ENCODE measurements at regions not wholly inside any gene's neighbourhood (a gene's known extent, or its start where the extent isn't known, plus 50 kb on each side); places are given as distances from the start of the nearest gene placed in this dataset.

GRCh38 chr6:169989594-169989993 lies 238.2 kb downstream of the ERMARD start:
- H3K9me3 ChIP-seq: no peaks in the 10 kb centered on the region
- TF ChIP-seq POLR2A (IDR thresholded peaks at IDR 0.05) (no peak), CTCF (IDR thresholded peaks at IDR 0.05) (no peak)
- no peak overlapping the region for H3K4me3 ChIP-seq
- H3K27me3 ChIP-seq: no peaks in the 10 kb centered on the region
- no peaks in the 10 kb centered on the region for H3K4me1 ChIP-seq
- intact Hi-C loops (cut with DNase I; ENCODE audit: low total_unique reads): no loop called here
- DNase-seq: no peak
- no peaks in the 10 kb centered on the region for H3K36me3 ChIP-seq
- H3K27ac ChIP-seq: no peak overlapping the region

- intact Hi-C loops (cut with DNase I; ENCODE audit: low total_unique reads): no loop called here
Observed at GRCh38 chr6:169988769-169989550, 237.5 kb downstream of the ERMARD start.

GRCh38 chr6:169986848-169987498 lies 235.6 kb downstream of the ERMARD start:
- Histone ChIP-seq H3K9me3 (no peaks in the 10 kb centered on the region), H3K4me3 (no peak overlapping the region), H3K27ac (no peak overlapping the region), H3K4me1 (no peaks in the 10 kb centered on the region), H3K27me3 (no peaks in the 10 kb centered on the region), H3K36me3 (no peaks in the 10 kb centered on the region)
- intact Hi-C loops (cut with DNase I; ENCODE audit: low total_unique reads): no loop called here
- TF ChIP-seq POLR2A (IDR thresholded peaks at IDR 0.05): no peak
- no peak for TF ChIP-seq CTCF (IDR thresholded peaks at IDR 0.05)
- no peak for DNase-seq

More at GRCh38 chr6:169988769-169989550, 237.5 kb downstream of the ERMARD start:
- Histone ChIP-seq H3K27ac (no peak overlapping the region), H3K36me3 (no peaks in the 10 kb centered on the region), H3K27me3 (no peaks in the 10 kb centered on the region), H3K4me3 (no peak overlapping the region), H3K4me1 (no peaks in the 10 kb centered on the region), H3K9me3 (no peaks in the 10 kb centered on the region)
- TF ChIP-seq POLR2A (IDR thresholded peaks at IDR 0.05): no peak
- no peak for TF ChIP-seq CTCF (IDR thresholded peaks at IDR 0.05)
- DNase-seq: no peak

- no peak for TF ChIP-seq POLR2A (IDR thresholded peaks at IDR 0.05)
- no peak overlapping the region for H3K4me3 ChIP-seq
- intact Hi-C loops (cut with DNase I; ENCODE audit: low total_unique reads): no loop called here
- no peak overlapping the region for H3K27ac ChIP-seq
- H3K9me3 ChIP-seq: no peaks in the 10 kb centered on the region
- H3K4me1 ChIP-seq: no peaks in the 10 kb centered on the region
- H3K27me3 ChIP-seq: no peaks in the 10 kb centered on the region
- no peaks in the 10 kb centered on the region for H3K36me3 ChIP-seq
- no peak for DNase-seq
Observed at GRCh38 chr6:169986171-169986847, 234.9 kb downstream of the ERMARD start.

- Histone ChIP-seq H3K4me3 (no peak overlapping the region), H3K27ac (no peak overlapping the region), H3K27me3 (no peaks in the 10 kb centered on the region), H3K36me3 (no peaks in the 10 kb centered on the region), H3K9me3 (no peaks in the 10 kb centered on the region), H3K4me1 (no peaks in the 10 kb centered on the region)
- TF ChIP-seq POLR2A (IDR thresholded peaks at IDR 0.05) (no peak), CTCF (IDR thresholded peaks at IDR 0.05) (no peak)
- intact Hi-C loops (cut with DNase I; ENCODE audit: low total_unique reads): no loop called here
- DNase-seq: no peak
Observed at GRCh38 chr6:169985121-169986015, 233.9 kb downstream of the ERMARD start.
